ENCODE measurements at regions not wholly inside any gene's neighbourhood (a gene's known extent, or its start where the extent isn't known, plus 50 kb on each side); places are given as distances from the start of the nearest gene placed in this dataset.
"Not testable (repeated sequence)": the region's sequence is repeated elsewhere in the genome, so short reads cannot be mapped to it uniquely, and the experiment has no call there.

DNA sequence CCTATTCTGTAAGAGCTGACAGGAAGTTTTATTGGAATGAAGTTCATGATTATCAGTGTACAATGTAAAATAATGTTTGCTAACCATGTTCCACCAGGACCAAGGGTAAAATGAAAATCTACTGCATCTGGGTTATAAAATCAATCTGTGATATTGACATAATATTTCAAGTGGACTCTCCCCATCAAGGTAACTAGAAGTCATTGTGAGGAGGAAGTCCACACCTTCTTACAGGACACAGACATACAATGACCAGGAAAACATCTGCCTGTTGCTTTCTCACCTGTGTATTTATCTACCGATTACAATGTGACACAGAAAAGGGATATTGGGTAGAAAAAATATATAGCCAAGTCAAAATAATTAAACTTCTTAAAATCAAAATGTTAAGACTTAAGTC is 140.7 kb upstream of the RFC3 start:
- Histone ChIP-seq H3K4me1 (peaks cover 17% of the 10 kb centered on the region), H3K27ac (peak overlapping the region; percentile 17), H3K9me3 (no peaks in the 10 kb centered on the region), H3K27me3 (no peaks in the 10 kb centered on the region), H3K4me3 (no peak overlapping the region), H3K36me3 (no peaks in the 10 kb centered on the region)
- DNase-seq (no peak), ATAC-seq (no peak)
- TF ChIP-seq, protein P1, sequence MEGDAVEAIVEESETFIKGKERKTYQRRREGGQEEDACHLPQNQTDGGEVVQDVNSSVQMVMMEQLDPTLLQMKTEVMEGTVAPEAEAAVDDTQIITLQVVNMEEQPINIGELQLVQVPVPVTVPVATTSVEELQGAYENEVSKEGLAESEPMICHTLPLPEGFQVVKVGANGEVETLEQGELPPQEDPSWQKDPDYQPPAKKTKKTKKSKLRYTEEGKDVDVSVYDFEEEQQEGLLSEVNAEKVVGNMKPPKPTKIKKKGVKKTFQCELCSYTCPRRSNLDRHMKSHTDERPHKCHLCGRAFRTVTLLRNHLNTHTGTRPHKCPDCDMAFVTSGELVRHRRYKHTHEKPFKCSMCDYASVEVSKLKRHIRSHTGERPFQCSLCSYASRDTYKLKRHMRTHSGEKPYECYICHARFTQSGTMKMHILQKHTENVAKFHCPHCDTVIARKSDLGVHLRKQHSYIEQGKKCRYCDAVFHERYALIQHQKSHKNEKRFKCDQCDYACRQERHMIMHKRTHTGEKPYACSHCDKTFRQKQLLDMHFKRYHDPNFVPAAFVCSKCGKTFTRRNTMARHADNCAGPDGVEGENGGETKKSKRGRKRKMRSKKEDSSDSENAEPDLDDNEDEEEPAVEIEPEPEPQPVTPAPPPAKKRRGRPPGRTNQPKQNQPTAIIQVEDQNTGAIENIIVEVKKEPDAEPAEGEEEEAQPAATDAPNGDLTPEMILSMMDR (IDR thresholded peaks at IDR 0.05), result no peak
- intact Hi-C loops (cut with DNase I), result no loop called here

- TF ChIP-seq, protein P1 (IDR thresholded peaks at IDR 0.05), result no peak
- ATAC-seq, result no peak
- DNase-seq, result no peak
- intact Hi-C loops (cut with DNase I), result no loop called here
- Histone ChIP-seq H3K27me3 (no peaks in the 10 kb centered on the region), H3K36me3 (no peaks in the 10 kb centered on the region), H3K4me1 (peaks cover 17% of the 10 kb centered on the region), H3K9me3 (no peaks in the 10 kb centered on the region), H3K27ac (no peak overlapping the region), H3K4me3 (no peak overlapping the region)
Observed at GRCh38 chr13:33678084-33678483, 139.9 kb upstream of the RFC3 start.

DNA sequence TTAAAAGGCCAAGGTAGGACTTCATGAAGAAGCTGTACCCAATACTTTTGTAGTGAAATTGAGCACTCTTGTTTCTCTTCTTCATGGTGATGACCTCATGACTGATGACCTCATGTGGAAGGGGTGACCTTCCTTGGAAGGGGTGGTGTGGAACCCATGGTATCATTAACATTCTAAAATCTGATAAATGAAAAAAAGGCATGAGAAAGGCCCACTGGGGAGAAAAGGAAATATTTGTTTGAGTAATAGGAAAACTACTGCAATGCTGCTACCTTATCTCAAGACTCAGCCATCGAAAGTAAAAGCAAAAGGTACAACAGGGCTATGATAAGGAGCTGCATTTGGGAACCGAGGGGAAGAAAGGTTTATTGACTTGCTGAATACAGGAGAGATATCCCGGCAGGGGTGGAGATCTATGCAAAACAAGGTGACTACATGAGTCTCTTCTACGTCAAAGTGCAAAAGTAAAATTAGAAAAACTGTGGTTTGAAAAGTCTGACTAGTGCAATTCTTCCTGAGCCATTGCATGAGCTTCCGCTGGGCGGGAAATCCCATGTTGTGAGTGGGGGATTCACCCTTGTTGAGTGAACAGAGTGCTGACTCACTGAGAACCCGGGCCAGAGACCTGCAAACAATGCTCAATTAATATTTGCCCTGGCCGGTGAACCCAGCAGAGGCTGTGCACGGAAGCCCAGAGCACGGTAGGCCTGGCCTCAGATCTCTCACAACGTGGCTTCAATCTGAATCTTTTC is 138.9 kb upstream of the RFC3 start:
- intact Hi-C loops (cut with DNase I), result no loop called here
- ATAC-seq, result peak; percentile 88
- no peaks in the 10 kb centered on the region for H3K36me3 ChIP-seq
- no peaks in the 10 kb centered on the region for H3K27me3 ChIP-seq
- peak overlapping the region; percentile 70 for H3K27ac ChIP-seq
- TF ChIP-seq, protein P1 (IDR thresholded peaks at IDR 0.05), result no peak
- peak; percentile 72 for DNase-seq
- peaks cover 17% of the 10 kb centered on the region for H3K4me1 ChIP-seq
- H3K9me3 ChIP-seq, result no peaks in the 10 kb centered on the region
- H3K4me3 ChIP-seq, result peak overlapping the region; percentile 22

- peak overlapping the region; percentile 22 for H3K4me3 ChIP-seq
- no peaks in the 10 kb centered on the region for H3K9me3 ChIP-seq
- no peaks in the 10 kb centered on the region for H3K36me3 ChIP-seq
- TF ChIP-seq, protein P1 (IDR thresholded peaks at IDR 0.05), result no peak
- peak overlapping the region; percentile 70 for H3K27ac ChIP-seq
- ATAC-seq (no peak), DNase-seq (no peak)
- intact Hi-C loops (cut with DNase I), result no loop called here
- H3K4me1 ChIP-seq, result peaks cover 17% of the 10 kb centered on the region
- no peaks in the 10 kb centered on the region for H3K27me3 ChIP-seq
Observed at GRCh38 chr13:33679658-33680012, 138.3 kb upstream of the RFC3 start.

- no peaks in the 10 kb centered on the region for H3K27me3 ChIP-seq
- peaks cover 13% of the 10 kb centered on the region for H3K4me1 ChIP-seq
- H3K27ac ChIP-seq, result no peak overlapping the region
- intact Hi-C loops (cut with DNase I), result no loop called here
- TF ChIP-seq, protein P1 (IDR thresholded peaks at IDR 0.05), result no peak
- no peak overlapping the region for H3K4me3 ChIP-seq
- no peaks in the 10 kb centered on the region for H3K9me3 ChIP-seq
- DNase-seq (no peak), ATAC-seq (no peak)
- no peaks in the 10 kb centered on the region for H3K36me3 ChIP-seq
Observed at GRCh38 chr13:33682020-33682564, 135.9 kb upstream of the RFC3 start.

DNA sequence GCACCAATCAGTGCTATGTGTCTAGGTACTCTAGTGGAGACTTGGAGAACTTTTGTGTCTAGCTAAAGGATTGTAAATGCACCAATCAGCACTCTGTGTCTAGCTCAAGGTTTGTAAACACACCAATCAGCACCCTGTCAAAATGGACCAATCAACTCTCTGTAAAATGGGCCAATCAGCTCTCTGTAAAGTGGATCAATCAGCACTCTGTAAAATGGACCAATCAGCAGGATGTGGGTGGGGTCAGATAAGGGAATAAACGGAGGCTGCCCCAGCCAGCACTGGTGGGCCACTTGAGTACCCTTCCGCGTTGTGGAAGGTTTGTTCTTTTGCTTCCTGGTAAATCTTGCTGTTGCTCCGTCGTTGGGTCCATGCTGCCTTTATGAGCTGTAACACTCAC is 135.3 kb upstream of the RFC3 start:
- H3K4me3 ChIP-seq; intact Hi-C loops (cut with DNase I): not testable (repeated sequence)

More for the DNA sequence above, 135.3 kb upstream of the RFC3 start:
- H3K9me3 ChIP-seq, DNase-seq, H3K27me3 ChIP-seq, H3K36me3 ChIP-seq, ATAC-seq, H3K27ac ChIP-seq, H3K4me1 ChIP-seq: not testable (repeated sequence)

Data from upper lobe of right lung (tissue), 1 donor.